Liver (tissue), 8 donors: ENCODE measurements at regions not wholly inside any gene's neighbourhood (a gene's known extent, or its start where the extent isn't known, plus 50 kb on each side); places are given as distances from the start of the nearest gene placed in this dataset.

ENCODE experiments used
- DNase-seq: peaks from one replicate; pipeline ENCODE4 v3.0.0-alpha.2; 2017; ENCODE audit warnings: low spot score
- H3K27ac ChIP-seq, 2 donors: one replicate each; pipeline ENCODE4 v1.7.0; 2013; ENCODE audit warnings: inconsistent platforms in 2 of 2, low read length in 2 of 2, control low read depth in 1 of 2, low read depth in 1 of 2, mild to moderate bottlenecking in 1 of 2
- H3K27me3 ChIP-seq, 4 donors: one replicate each; pipeline versions ENCODE4 v1.6.1 to v1.7.0; 2013; ENCODE audit warnings: low read length in 3 of 4, inconsistent platforms in 1 of 4, mild to moderate bottlenecking in 1 of 4, moderate library complexity in 1 of 4; ENCODE audit not compliant: control insufficient read depth in 4 of 4, insufficient read depth in 4 of 4
- H3K36me3 ChIP-seq, 4 donors: one replicate each; pipeline versions ENCODE4 v1.6.1 to v1.7.0; 2013; ENCODE audit warnings: low read length in 3 of 4, mild to moderate bottlenecking in 3 of 4, low read depth in 1 of 4, moderate library complexity in 1 of 4; ENCODE audit not compliant: control insufficient read depth in 4 of 4, insufficient read depth in 3 of 4
- H3K4me1 ChIP-seq, 4 donors: one replicate each; pipeline versions ENCODE4 v1.6.1 to v1.7.0; 2013; ENCODE audit warnings: low read length in 3 of 4, mild to moderate bottlenecking in 3 of 4, moderate library complexity in 1 of 4; ENCODE audit not compliant: control insufficient read depth in 4 of 4, insufficient read depth in 4 of 4
- H3K4me3 ChIP-seq, 3 donors: one replicate each; pipeline versions ENCODE4 v1.6.1 to v1.7.0; 2013; ENCODE audit warnings: low read length in 3 of 3, control low read depth in 1 of 3, low read depth in 1 of 3, mild to moderate bottlenecking in 1 of 3
- H3K9ac ChIP-seq, 2 donors: one replicate each; pipeline ENCODE4 v1.7.0; 2013; ENCODE audit warnings: low read length in 2 of 2, mild to moderate bottlenecking in 2 of 2, moderate library complexity in 2 of 2, control low read depth in 1 of 2, low read depth in 1 of 2
- H3K9me3 ChIP-seq, 4 donors: one replicate each; pipeline versions ENCODE4 v1.6.1 to v1.7.0; 2013; ENCODE audit warnings: low read length in 3 of 4; ENCODE audit not compliant: control insufficient read depth in 4 of 4
- ATF3 ChIP-seq: IDR thresholded peaks from 2 replicates; pipeline ENCODE4 v1.6.1; 2016; ENCODE audit warnings: antibody characterized with exemption
- CTCF ChIP-seq: fragments of 150-350 bp; IDR thresholded peaks from 2 replicates; pipeline ENCODE4 v1.5.1; 2017; ENCODE audit warnings: improper control_type of control experiment, low read depth, low read length; ENCODE audit not compliant: missing input control
- EGR1 ChIP-seq, 2 donors: IDR thresholded peaks; 2 replicates each; pipeline ENCODE4 v1.6.1; 2016 to 2018; ENCODE audit warnings: antibody characterized with exemption in 2 of 2, low read depth in 2 of 2
- FOXA1 ChIP-seq: IDR thresholded peaks from 2 replicates; pipeline ENCODE4 v1.6.1; 2016; ENCODE audit warnings: antibody characterized with exemption
- GABPA ChIP-seq, 2 donors: IDR thresholded peaks in 1 of 2; conservative IDR thresholded peaks in 1 of 2; 2 replicates each; pipeline ENCODE4 v1.6.1; 2016; ENCODE audit warnings: antibody characterized with exemption in 2 of 2, mild to moderate bottlenecking in 1 of 2, moderate library complexity in 1 of 2
- HNF4A ChIP-seq, 2 donors: conservative IDR thresholded peaks; 2 replicates each; pipeline ENCODE4 v1.6.1; 2016; ENCODE audit warnings: antibody characterized with exemption in 2 of 2, mild to moderate bottlenecking in 2 of 2
- HNF4G ChIP-seq: IDR thresholded peaks from 2 replicates; pipeline ENCODE4 v1.6.1; 2016; ENCODE audit warnings: antibody characterized with exemption
- JUND ChIP-seq, 2 donors: IDR thresholded peaks; 2 replicates each; pipeline ENCODE4 v1.6.1; 2016; ENCODE audit warnings: antibody characterized with exemption in 2 of 2
- RAD21 ChIP-seq, 2 donors: IDR thresholded peaks; 2 replicates each; pipeline ENCODE4 v1.6.1; 2016; ENCODE audit warnings: antibody characterized with exemption in 2 of 2, mild to moderate bottlenecking in 2 of 2
- RXRA ChIP-seq, 2 donors: IDR thresholded peaks; 2 replicates each; pipeline ENCODE4 v1.6.1; 2017 to 2018; ENCODE audit warnings: antibody characterized with exemption in 2 of 2, mild to moderate bottlenecking in 1 of 2
- SP1 ChIP-seq: IDR thresholded peaks from 2 replicates; pipeline ENCODE4 v1.6.1; 2018; ENCODE audit warnings: antibody characterized with exemption, mild to moderate bottlenecking
- TAF1 ChIP-seq: conservative IDR thresholded peaks from 2 replicates; pipeline ENCODE4 v1.6.1; 2016; ENCODE audit warnings: antibody characterized with exemption, mild to moderate bottlenecking
- YY1 ChIP-seq: IDR thresholded peaks from 2 replicates; pipeline ENCODE4 v1.6.1; 2016; ENCODE audit warnings: antibody characterized with exemption, mild to moderate bottlenecking
- WGBS: extraction: QIAGEN DNeasy Blood & Tissue Kit; methylation state at CpG from one replicate; pipeline ENCODE4 v1.1.7; 2013; 5-methylcytosine and 5-hydroxymethylcytosine counted together
- TF ChIP-seq, protein P1 (sequence below): IDR thresholded peaks from 2 replicates; pipeline ENCODE4 v1.6.1; 2016; ENCODE audit warnings: antibody characterized with exemption
- TF ChIP-seq, protein P2 (sequence below): IDR thresholded peaks from 2 replicates; pipeline ENCODE4 v1.6.1; 2016; ENCODE audit warnings: antibody characterized with exemption
- donor health status: healthy.
- donor health status: healthy.
- donor health status: healthy.
- donor health status: healthy.
- donor health status: healthy.

DNA sequence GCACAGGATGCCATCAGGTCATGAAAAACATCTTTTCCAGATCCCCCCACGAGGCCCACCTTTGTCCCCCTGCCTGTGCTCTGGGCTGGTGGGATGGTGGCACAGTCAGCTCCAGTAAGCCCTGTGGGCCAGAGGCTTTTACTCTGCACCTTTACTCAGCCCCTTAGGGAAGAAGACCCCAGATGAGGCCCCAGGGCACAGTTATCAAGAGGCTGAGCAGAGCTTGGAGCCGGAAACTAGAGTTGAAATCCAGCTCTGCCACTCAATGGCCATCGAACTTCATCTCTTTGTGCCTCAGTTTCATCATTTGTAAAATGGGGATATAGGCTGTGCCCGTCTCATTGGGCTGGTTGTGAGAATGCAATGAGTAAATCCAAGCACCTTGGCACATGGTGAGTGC lies 81.7 kb upstream of the TOX2 start:
- WGBS = 77% methylated on average over 4 of the region's 4 CpGs

DNA sequence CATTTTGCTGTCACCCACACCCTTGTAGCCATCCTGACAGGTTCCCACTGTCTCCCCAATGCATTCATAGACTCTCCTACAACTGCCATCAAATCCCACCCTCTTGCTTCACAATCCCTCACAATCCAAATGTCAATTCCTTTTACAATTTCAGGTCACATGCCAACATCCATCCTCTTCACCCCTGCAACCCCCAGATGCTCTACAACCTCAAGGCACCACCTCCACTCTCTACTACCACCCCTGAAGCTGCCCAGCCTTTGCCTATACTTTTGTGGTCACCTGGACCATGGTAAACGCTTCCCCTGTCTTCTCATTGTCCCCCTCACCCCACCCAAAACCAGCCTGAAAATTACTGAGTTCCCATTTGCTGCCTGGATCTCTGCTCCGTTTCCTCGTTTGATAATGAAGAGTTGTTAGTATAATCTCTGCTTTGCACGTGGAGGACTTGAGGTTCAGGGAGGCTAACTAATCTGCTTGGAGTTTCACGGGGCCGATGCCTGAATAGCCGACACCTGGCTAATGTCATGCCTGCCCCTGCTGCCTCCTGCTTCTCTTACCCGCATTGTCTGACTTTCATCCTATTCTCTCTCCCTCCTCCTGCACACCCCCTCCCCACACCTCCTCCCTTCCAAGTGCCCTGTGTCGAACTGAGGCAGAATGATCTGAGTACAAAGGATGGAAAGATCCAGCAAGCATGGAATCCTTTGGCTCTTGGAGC lies 82.4 kb upstream of the TOX2 start:
- Histone ChIP-seq H3K4me1 (no peaks in the 10 kb centered on the region), H3K4me3 (no peak overlapping the region), H3K27me3 (no peaks in the 10 kb centered on the region), H3K36me3 (no peaks in the 10 kb centered on the region), H3K27ac (no peak overlapping the region), H3K9me3 (peaks cover 0 to 7% (median 0%) of the 10 kb centered on the region in 4 donors), H3K9ac (no peak overlapping the region)
- WGBS = 59% methylated on average over 9 of the region's 9 CpGs
- TF ChIP-seq GABPA (IDR thresholded peaks at IDR 0.05 in 1 of 2, conservative IDR thresholded peaks at IDR 0.05 in 1 of 2) = no peak
- no peak for DNase-seq

More for the DNA sequence above, 81.7 kb upstream of the TOX2 start:
- Histone ChIP-seq H3K4me3 (no peak overlapping the region), H3K36me3 (no peaks in the 10 kb centered on the region), H3K27ac (no peak overlapping the region), H3K9me3 (peaks cover 0 to 7% (median 0%) of the 10 kb centered on the region in 4 donors), H3K9ac (no peak overlapping the region), H3K4me1 (no peaks in the 10 kb centered on the region), H3K27me3 (no peaks in the 10 kb centered on the region)
- no peak for DNase-seq
- no peak for TF ChIP-seq RXRA (IDR thresholded peaks at IDR 0.05)
- no peak for TF ChIP-seq FOXA1
- no peak for TF ChIP-seq EGR1 (IDR thresholded peaks at IDR 0.05; ENCODE audit: low read depth in 2 of 2)
- no peak for TF ChIP-seq ATF3
- TF ChIP-seq YY1 = no peak
- TF ChIP-seq CTCF = no peak
- TF ChIP-seq, protein P1, sequence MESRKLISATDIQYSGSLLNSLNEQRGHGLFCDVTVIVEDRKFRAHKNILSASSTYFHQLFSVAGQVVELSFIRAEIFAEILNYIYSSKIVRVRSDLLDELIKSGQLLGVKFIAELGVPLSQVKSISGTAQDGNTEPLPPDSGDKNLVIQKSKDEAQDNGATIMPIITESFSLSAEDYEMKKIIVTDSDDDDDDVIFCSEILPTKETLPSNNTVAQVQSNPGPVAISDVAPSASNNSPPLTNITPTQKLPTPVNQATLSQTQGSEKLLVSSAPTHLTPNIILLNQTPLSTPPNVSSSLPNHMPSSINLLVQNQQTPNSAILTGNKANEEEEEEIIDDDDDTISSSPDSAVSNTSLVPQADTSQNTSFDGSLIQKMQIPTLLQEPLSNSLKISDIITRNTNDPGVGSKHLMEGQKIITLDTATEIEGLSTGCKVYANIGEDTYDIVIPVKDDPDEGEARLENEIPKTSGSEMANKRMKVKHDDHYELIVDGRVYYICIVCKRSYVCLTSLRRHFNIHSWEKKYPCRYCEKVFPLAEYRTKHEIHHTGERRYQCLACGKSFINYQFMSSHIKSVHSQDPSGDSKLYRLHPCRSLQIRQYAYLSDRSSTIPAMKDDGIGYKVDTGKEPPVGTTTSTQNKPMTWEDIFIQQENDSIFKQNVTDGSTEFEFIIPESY = no peak
- TF ChIP-seq TAF1 = no peak
- TF ChIP-seq HNF4A (conservative IDR thresholded peaks at IDR 0.05) = no peak
- no peak for TF ChIP-seq RAD21 (IDR thresholded peaks at IDR 0.05)
- TF ChIP-seq, protein P2, sequence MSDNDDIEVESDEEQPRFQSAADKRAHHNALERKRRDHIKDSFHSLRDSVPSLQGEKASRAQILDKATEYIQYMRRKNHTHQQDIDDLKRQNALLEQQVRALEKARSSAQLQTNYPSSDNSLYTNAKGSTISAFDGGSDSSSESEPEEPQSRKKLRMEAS = no peak
- TF ChIP-seq JUND (IDR thresholded peaks at IDR 0.05) = no peak
- TF ChIP-seq HNF4G = no peak
- TF ChIP-seq SP1 = no peak
